Raji (cell line): ENCODE measurements at regions not wholly inside any gene's neighbourhood (a gene's known extent, or its start where the extent isn't known, plus 50 kb on each side); places are given as distances from the start of the nearest gene placed in this dataset.

ENCODE experiments used
- POLR2A ChIP-seq: IDR thresholded peaks from 2 replicates; pipeline ENCODE4 v1.6.1; 2011; ENCODE audit warnings: low read depth, low read length, control low read depth; ENCODE audit not compliant: insufficient read depth

- TF ChIP-seq POLR2A, result no peak
Measured at GRCh38 chr3:164341086-164341485, 737.2 kb downstream of the SI start.

- no peak for TF ChIP-seq POLR2A
Measured at GRCh38 chr3:164340273-164340672, 738.0 kb downstream of the SI start.

- no peak for TF ChIP-seq POLR2A
Measured at GRCh38 chr3:164332831-164333802, 745.2 kb downstream of the SI start.

GRCh38 chr3:164326714-164327113, 751.6 kb downstream of the SI start:
- no peak for TF ChIP-seq POLR2A

GRCh38 chr3:164320962-164321361, 757.3 kb downstream of the SI start:
- no peak for TF ChIP-seq POLR2A

- no peak for TF ChIP-seq POLR2A
Measured at GRCh38 chr3:164306042-164306441, 772.3 kb downstream of the SI start.

GRCh38 chr3:164303894-164304293, 774.4 kb downstream of the SI start:
- TF ChIP-seq POLR2A, result no peak

GRCh38 chr3:164302622-164303021, 775.7 kb downstream of the SI start:
- TF ChIP-seq POLR2A, result no peak

GRCh38 chr3:164278550-164278949, 799.7 kb downstream of the SI start:
- TF ChIP-seq POLR2A, result no peak

GRCh38 chr3:164267053-164267452, 811.2 kb downstream of the SI start:
- TF ChIP-seq POLR2A, result no peak

- no peak for TF ChIP-seq POLR2A
Measured at GRCh38 chr3:164250923-164251322, 827.4 kb downstream of the SI start.

GRCh38 chr3:164236851-164237250, 841.4 kb downstream of the SI start:
- TF ChIP-seq POLR2A, result no peak

GRCh38 chr3:164235289-164236028, 842.8 kb downstream of the SI start:
- no peak for TF ChIP-seq POLR2A

GRCh38 chr3:164233951-164234350, 844.3 kb downstream of the SI start:
- no peak for TF ChIP-seq POLR2A

GRCh38 chr3:164231718-164232117, 846.6 kb downstream of the SI start:
- no peak for TF ChIP-seq POLR2A
